ENCODE measurements at regions not wholly inside any gene's neighbourhood (a gene's known extent, or its start where the extent isn't known, plus 50 kb on each side); places are given as distances from the start of the nearest gene placed in this dataset.

DNA sequence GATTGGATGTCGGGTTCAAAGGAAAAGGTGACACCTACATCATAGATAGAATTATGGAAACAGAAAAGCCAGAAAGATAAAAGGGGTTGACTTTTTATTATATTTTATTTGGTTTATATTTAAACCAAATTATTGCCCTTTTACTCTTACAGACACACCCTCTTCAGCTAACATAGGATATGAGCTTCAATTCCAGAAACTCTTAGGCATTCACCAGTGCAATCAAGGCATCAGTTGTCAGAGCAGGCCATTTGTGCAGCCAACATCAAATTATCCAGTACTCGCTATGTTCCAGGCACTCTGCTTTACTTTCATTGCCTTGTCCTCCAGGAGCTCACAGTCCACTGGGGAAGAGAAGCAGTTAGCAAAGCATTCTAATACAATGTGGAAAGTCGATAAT, 347.5 kb downstream of the TFEC start:
- H3K4me1 ChIP-seq (ENCODE audit: control insufficient read depth in 1 of 2, insufficient read depth in 2 of 2, low read length in 2 of 2), result no peaks in the 10 kb centered on the region
- H3K9ac ChIP-seq (ENCODE audit: low read depth in 1 of 2, low read length in 2 of 2), result no peak overlapping the region
- no peak overlapping the region for H3K4me3 ChIP-seq (ENCODE audit: low read depth in 1 of 2, low read length in 2 of 2)
- H3K9me3 ChIP-seq (ENCODE audit: control insufficient read depth in 1 of 2, low read length in 2 of 2), result no peaks in the 10 kb centered on the region
- H3K27ac ChIP-seq (ENCODE audit: low read depth, low read length), result no peak overlapping the region
- H3K36me3 ChIP-seq (ENCODE audit: control insufficient read depth in 1 of 2, insufficient read depth in 2 of 2, low read length in 2 of 2), result no peaks in the 10 kb centered on the region
- H3K27me3 ChIP-seq (ENCODE audit: control insufficient read depth in 1 of 2, insufficient read depth in 2 of 2, low read length in 2 of 2), result no peaks in the 10 kb centered on the region

DNA sequence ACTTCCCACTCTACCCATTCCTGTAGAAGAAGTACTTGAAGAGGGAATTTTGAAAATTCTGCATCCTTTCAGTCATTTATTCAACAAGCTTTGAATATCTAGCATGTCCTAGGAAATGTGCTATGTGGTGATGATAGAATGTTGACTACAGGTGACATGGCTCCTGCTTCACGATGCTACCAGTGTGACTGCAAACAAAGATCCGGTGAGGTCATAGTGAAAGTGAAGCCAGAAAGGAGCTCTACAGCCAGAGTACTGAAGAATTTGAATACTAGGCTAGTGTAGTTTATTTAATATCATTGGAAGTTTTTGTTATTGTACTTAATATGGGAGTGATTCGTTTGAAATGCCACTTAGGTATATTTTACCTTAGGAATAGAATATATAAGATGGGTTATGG, 348.1 kb downstream of the TFEC start:
- Histone ChIP-seq H3K27me3 (ENCODE audit: control insufficient read depth in 1 of 2, insufficient read depth in 2 of 2, low read length in 2 of 2) (no peaks in the 10 kb centered on the region), H3K9ac (ENCODE audit: low read depth in 1 of 2, low read length in 2 of 2) (no peak overlapping the region), H3K4me1 (ENCODE audit: control insufficient read depth in 1 of 2, insufficient read depth in 2 of 2, low read length in 2 of 2) (no peaks in the 10 kb centered on the region), H3K9me3 (ENCODE audit: control insufficient read depth in 1 of 2, low read length in 2 of 2) (no peaks in the 10 kb centered on the region), H3K4me3 (ENCODE audit: low read depth in 1 of 2, low read length in 2 of 2) (no peak overlapping the region), H3K36me3 (ENCODE audit: control insufficient read depth in 1 of 2, insufficient read depth in 2 of 2, low read length in 2 of 2) (no peaks in the 10 kb centered on the region), H3K27ac (ENCODE audit: low read depth, low read length) (no peak overlapping the region)

DNA sequence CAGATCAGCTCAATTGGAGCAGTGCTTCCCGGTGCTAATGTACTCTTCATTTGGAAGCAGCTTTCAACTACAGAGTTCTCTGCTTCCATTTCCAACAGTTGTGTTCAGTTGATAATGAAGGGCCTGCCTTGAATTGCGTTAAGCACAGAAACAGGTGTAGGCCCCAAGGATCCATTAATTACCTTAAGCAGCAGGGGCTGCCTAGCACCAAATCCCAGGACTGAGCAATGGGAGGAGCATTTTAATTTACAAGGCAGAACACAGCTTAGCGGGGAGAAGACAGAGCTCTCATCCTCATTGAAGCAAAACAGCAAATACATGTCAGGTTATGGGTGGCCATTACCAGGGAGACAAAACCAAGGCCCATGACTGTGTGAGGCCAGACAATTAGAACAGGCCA, 349.6 kb downstream of the TFEC start:
- Histone ChIP-seq H3K27ac (ENCODE audit: low read depth, low read length) (no peak overlapping the region), H3K27me3 (ENCODE audit: control insufficient read depth in 1 of 2, insufficient read depth in 2 of 2, low read length in 2 of 2) (no peaks in the 10 kb centered on the region), H3K9ac (ENCODE audit: low read depth in 1 of 2, low read length in 2 of 2) (no peak overlapping the region), H3K4me1 (ENCODE audit: control insufficient read depth in 1 of 2, insufficient read depth in 2 of 2, low read length in 2 of 2) (no peaks in the 10 kb centered on the region), H3K9me3 (ENCODE audit: control insufficient read depth in 1 of 2, low read length in 2 of 2) (no peaks in the 10 kb centered on the region), H3K4me3 (ENCODE audit: low read depth in 1 of 2, low read length in 2 of 2) (no peak overlapping the region), H3K36me3 (ENCODE audit: control insufficient read depth in 1 of 2, insufficient read depth in 2 of 2, low read length in 2 of 2) (no peaks in the 10 kb centered on the region)

DNA sequence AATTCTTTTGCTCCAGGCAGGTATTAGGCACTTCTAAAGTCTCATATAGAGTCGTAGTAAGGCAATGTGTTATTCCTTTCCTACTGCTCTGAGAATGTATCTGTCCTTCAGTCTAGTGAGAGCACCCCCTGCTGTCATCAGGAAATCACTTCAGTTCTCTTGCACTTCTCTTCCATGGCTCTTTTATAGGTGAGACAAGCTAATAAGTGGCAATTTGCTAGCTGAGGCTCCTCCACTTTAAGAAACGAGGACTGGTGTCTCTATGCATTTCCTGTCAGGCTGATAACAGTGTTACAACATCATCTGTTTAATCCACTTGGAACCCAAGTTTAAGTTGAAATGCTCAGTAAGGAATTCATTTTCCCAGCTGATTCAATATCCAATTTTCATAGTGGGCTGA, 350.6 kb downstream of the TFEC start:
- H3K36me3 ChIP-seq (ENCODE audit: control insufficient read depth in 1 of 2, insufficient read depth in 2 of 2, low read length in 2 of 2), result no peaks in the 10 kb centered on the region
- no peak overlapping the region for H3K4me3 ChIP-seq (ENCODE audit: low read depth in 1 of 2, low read length in 2 of 2)
- no peak overlapping the region for H3K9ac ChIP-seq (ENCODE audit: low read depth in 1 of 2, low read length in 2 of 2)
- no peaks in the 10 kb centered on the region for H3K9me3 ChIP-seq (ENCODE audit: control insufficient read depth in 1 of 2, low read length in 2 of 2)
- H3K27ac ChIP-seq (ENCODE audit: low read depth, low read length), result no peak overlapping the region
- no peaks in the 10 kb centered on the region for H3K27me3 ChIP-seq (ENCODE audit: control insufficient read depth in 1 of 2, insufficient read depth in 2 of 2, low read length in 2 of 2)
- no peaks in the 10 kb centered on the region for H3K4me1 ChIP-seq (ENCODE audit: control insufficient read depth in 1 of 2, insufficient read depth in 2 of 2, low read length in 2 of 2)

DNA sequence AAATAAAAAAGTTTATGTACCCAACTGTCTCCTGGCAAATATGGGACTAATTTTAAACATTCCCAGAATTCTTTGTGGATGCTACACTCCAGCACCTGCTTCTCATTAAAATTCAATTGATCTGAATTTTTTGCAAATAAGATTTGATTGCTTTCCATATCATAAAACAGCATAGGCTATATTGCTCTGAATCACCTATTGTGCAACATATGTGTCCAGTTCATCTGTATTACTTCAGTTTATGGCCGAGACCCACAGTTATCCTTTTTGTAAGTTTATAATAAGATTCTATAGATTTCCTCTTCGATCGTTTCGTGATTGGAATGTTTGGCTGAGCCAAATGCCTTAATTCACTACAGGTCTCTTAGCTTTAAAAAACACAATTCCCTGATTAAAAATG, 351.1 kb downstream of the TFEC start:
- no peaks in the 10 kb centered on the region for H3K9me3 ChIP-seq (ENCODE audit: control insufficient read depth in 1 of 2, low read length in 2 of 2)
- no peaks in the 10 kb centered on the region for H3K27me3 ChIP-seq (ENCODE audit: control insufficient read depth in 1 of 2, insufficient read depth in 2 of 2, low read length in 2 of 2)
- H3K4me3 ChIP-seq (ENCODE audit: low read depth in 1 of 2, low read length in 2 of 2), result no peak overlapping the region
- H3K4me1 ChIP-seq (ENCODE audit: control insufficient read depth in 1 of 2, insufficient read depth in 2 of 2, low read length in 2 of 2), result no peaks in the 10 kb centered on the region
- H3K9ac ChIP-seq (ENCODE audit: low read depth in 1 of 2, low read length in 2 of 2), result no peak overlapping the region
- no peak overlapping the region for H3K27ac ChIP-seq (ENCODE audit: low read depth, low read length)
- H3K36me3 ChIP-seq (ENCODE audit: control insufficient read depth in 1 of 2, insufficient read depth in 2 of 2, low read length in 2 of 2), result no peaks in the 10 kb centered on the region

DNA sequence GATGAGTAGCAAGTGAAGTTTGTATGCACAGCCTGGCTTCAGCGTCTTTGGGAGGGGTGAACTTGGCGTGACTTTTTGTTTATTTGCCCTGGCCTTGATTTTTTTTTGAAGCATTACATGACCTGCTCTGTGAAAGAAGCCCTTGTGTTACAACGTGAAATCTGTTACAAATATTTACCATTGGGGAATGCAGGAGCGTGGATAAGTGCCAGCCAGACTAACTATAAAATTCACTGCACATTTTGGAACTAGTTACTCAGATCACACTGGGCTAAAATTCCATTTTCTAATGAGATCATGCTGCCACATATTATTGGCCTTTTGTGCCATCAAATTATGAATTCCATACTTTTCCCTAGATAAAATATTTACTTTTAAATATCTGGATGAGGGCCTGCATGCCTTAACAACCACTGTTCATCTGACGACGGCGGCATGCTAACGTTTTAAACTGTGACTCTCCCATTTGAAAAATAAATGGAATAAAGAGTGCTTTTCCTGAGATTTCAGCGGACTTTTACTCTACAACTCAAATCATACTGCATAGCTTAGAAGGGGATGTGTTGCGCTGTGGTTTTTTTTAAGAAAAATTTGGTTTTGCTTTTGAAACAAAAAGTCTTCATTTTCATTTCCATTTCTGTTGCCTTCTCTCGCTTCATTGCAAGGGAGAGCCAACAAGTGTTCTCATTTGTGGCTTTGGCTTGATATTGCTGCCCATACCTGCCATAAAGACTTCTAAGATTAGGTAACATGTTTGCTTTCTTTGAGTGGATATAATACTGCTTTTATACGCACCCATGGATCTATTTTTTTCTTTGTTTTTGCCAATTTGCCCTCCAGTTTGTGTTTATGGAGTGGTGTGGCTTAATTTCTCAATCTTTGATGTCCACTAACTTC, 352.2 kb downstream of the TFEC start:
- no peaks in the 10 kb centered on the region for H3K9me3 ChIP-seq (ENCODE audit: control insufficient read depth in 1 of 2, low read length in 2 of 2)
- no peak overlapping the region for H3K27ac ChIP-seq (ENCODE audit: low read depth, low read length)
- H3K4me3 ChIP-seq (ENCODE audit: low read depth in 1 of 2, low read length in 2 of 2), result no peak overlapping the region
- no peaks in the 10 kb centered on the region for H3K36me3 ChIP-seq (ENCODE audit: control insufficient read depth in 1 of 2, insufficient read depth in 2 of 2, low read length in 2 of 2)
- no peak overlapping the region for H3K9ac ChIP-seq (ENCODE audit: low read depth in 1 of 2, low read length in 2 of 2)
- no peaks in the 10 kb centered on the region for H3K4me1 ChIP-seq (ENCODE audit: control insufficient read depth in 1 of 2, insufficient read depth in 2 of 2, low read length in 2 of 2)
- H3K27me3 ChIP-seq (ENCODE audit: control insufficient read depth in 1 of 2, insufficient read depth in 2 of 2, low read length in 2 of 2), result no peaks in the 10 kb centered on the region

DNA sequence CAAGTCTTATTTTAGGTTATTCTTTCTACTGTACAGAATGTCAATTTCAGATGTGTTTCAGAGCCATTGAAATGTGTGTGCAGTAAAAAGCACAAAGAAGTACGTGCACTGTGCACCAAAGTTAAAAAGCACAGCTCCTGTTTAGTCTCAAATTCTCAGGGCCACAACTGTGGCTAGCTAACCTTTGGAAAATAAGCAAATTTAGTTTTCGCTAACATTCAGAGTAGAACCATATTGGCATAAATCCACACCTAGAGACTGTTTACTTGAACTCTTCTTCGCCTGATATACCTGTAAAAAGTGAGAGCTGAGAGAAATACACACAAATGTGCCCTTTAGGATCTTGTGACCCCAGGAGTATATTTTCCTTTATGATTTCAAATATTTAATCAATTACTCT, 353.9 kb downstream of the TFEC start:
- Histone ChIP-seq H3K9ac (ENCODE audit: low read depth in 1 of 2, low read length in 2 of 2) (no peak overlapping the region), H3K4me1 (ENCODE audit: control insufficient read depth in 1 of 2, insufficient read depth in 2 of 2, low read length in 2 of 2) (no peaks in the 10 kb centered on the region), H3K9me3 (ENCODE audit: control insufficient read depth in 1 of 2, low read length in 2 of 2) (no peaks in the 10 kb centered on the region), H3K27me3 (ENCODE audit: control insufficient read depth in 1 of 2, insufficient read depth in 2 of 2, low read length in 2 of 2) (no peaks in the 10 kb centered on the region), H3K36me3 (ENCODE audit: control insufficient read depth in 1 of 2, insufficient read depth in 2 of 2, low read length in 2 of 2) (no peaks in the 10 kb centered on the region), H3K4me3 (ENCODE audit: low read depth in 1 of 2, low read length in 2 of 2) (no peak overlapping the region), H3K27ac (ENCODE audit: low read depth, low read length) (no peak overlapping the region)

DNA sequence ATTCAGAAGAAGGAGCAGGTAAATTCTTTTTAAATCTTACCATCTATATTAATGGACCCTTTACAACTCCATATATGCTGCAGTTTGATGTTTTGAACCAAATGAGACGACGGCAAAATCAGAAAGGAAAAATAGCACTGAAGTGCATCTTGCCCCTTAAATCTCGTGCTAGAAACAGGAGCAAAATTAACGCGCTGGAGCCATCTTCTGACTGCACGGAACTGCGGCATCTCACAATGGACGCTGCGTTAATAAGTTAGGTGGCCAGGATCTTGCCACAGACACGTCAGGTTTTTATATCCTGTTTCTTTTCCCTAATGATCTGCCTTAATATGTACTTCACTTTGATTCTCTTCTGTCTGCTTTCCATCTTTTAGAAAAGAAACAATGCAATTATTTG, 354.5 kb downstream of the TFEC start:
- Histone ChIP-seq H3K4me1 (ENCODE audit: control insufficient read depth in 1 of 2, insufficient read depth in 2 of 2, low read length in 2 of 2) (no peaks in the 10 kb centered on the region), H3K9me3 (ENCODE audit: control insufficient read depth in 1 of 2, low read length in 2 of 2) (no peaks in the 10 kb centered on the region), H3K27me3 (ENCODE audit: control insufficient read depth in 1 of 2, insufficient read depth in 2 of 2, low read length in 2 of 2) (no peaks in the 10 kb centered on the region), H3K36me3 (ENCODE audit: control insufficient read depth in 1 of 2, insufficient read depth in 2 of 2, low read length in 2 of 2) (no peaks in the 10 kb centered on the region), H3K27ac (ENCODE audit: low read depth, low read length) (no peak overlapping the region), H3K9ac (ENCODE audit: low read depth in 1 of 2, low read length in 2 of 2) (no peak overlapping the region), H3K4me3 (ENCODE audit: low read depth in 1 of 2, low read length in 2 of 2) (no peak overlapping the region)

DNA sequence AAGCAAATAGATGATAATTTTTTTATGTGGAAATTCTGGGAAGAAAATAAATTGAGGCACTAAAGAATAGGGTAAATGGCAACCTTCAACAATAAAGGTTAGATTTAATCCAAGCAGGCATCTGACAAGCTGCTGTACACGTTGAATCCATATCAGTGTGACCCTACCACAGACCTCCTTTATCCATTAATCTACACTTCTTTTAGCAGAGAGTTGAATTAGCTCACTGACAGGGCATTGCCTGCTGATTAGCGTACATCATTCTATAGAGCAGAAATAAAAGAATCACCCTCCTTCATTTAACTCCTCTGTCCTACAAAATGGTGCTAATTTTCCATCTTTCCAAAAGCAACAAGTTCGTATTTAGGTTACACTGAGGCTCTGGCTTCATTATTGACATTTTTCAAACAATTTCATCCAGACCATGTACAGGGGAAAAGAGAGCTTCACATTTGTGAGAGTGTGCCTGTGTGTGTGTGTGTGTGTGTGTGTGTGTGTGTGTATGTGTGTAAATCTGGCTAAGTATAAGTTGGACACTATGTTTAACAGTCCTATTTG, 356.0 kb downstream of the TFEC start:
- H3K36me3 ChIP-seq (ENCODE audit: control insufficient read depth in 1 of 2, insufficient read depth in 2 of 2, low read length in 2 of 2), result no peaks in the 10 kb centered on the region
- no peak overlapping the region for H3K4me3 ChIP-seq (ENCODE audit: low read depth in 1 of 2, low read length in 2 of 2)
- H3K9ac ChIP-seq (ENCODE audit: low read depth in 1 of 2, low read length in 2 of 2), result no peak overlapping the region

DNA sequence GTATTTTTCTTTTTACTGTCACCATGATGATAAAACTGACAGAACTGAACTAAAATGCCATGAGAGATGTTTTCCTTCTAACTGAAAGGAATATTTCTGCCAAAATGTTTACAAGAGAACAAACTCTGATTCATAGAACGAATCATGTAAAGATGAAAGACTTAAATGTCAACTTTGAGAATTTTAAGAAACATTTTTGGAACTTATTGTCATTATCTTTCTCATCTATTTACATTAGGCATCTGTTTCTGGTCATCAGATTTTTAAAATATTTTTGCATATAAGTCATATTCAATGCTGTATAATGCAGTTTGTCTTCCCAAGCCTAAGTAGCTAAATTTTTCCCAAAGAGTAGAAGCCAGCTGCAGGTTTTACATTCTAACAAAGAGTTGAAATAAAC, 358.5 kb downstream of the TFEC start:
- Histone ChIP-seq H3K4me3 (ENCODE audit: low read depth in 1 of 2, low read length in 2 of 2) (no peak overlapping the region), H3K9me3 (ENCODE audit: control insufficient read depth in 1 of 2, low read length in 2 of 2) (no peaks in the 10 kb centered on the region), H3K27me3 (ENCODE audit: control insufficient read depth in 1 of 2, insufficient read depth in 2 of 2, low read length in 2 of 2) (no peaks in the 10 kb centered on the region), H3K9ac (ENCODE audit: low read depth in 1 of 2, low read length in 2 of 2) (no peak overlapping the region), H3K27ac (ENCODE audit: low read depth, low read length) (no peak overlapping the region), H3K36me3 (ENCODE audit: control insufficient read depth in 1 of 2, insufficient read depth in 2 of 2, low read length in 2 of 2) (no peaks in the 10 kb centered on the region), H3K4me1 (ENCODE audit: control insufficient read depth in 1 of 2, insufficient read depth in 2 of 2, low read length in 2 of 2) (no peaks in the 10 kb centered on the region)

More for the DNA sequence above, 356.0 kb downstream of the TFEC start:
- no peak overlapping the region for H3K27ac ChIP-seq (ENCODE audit: low read depth, low read length)
- H3K27me3 ChIP-seq (ENCODE audit: control insufficient read depth in 1 of 2, insufficient read depth in 2 of 2, low read length in 2 of 2), result no peaks in the 10 kb centered on the region
- H3K4me1 ChIP-seq (ENCODE audit: control insufficient read depth in 1 of 2, insufficient read depth in 2 of 2, low read length in 2 of 2), result no peaks in the 10 kb centered on the region
- no peaks in the 10 kb centered on the region for H3K9me3 ChIP-seq (ENCODE audit: control insufficient read depth in 1 of 2, low read length in 2 of 2)
